ENCODE measurements at regions not wholly inside any gene's neighbourhood (a gene's known extent, or its start where the extent isn't known, plus 50 kb on each side); places are given as distances from the start of the nearest gene placed in this dataset.

GRCh38 chr14:71261206-71261605 is 353.9 kb downstream of the PCNX1 start:
- Histone ChIP-seq H3K14ac (ENCODE audit: insufficient read depth, low read length) (no peak overlapping the region), H2AK5ac (ENCODE audit: insufficient read length, low read length) (no peak overlapping the region), H2BK15ac (ENCODE audit: low read depth, low read length) (no peak overlapping the region), H2BK5ac (ENCODE audit: insufficient read length, low read length) (no peak overlapping the region), H3K79me1 (ENCODE audit: insufficient read depth, low read depth, low read length, poor library complexity, severe bottlenecking) (no peaks in the 10 kb centered on the region), H3K18ac (ENCODE audit: insufficient read length, low read depth, low read length) (no peak overlapping the region), H2BK120ac (ENCODE audit: low read depth, low read length, poor library complexity, severe bottlenecking) (no peak overlapping the region), H3K4me1 (ENCODE audit: insufficient read depth, low read length) (no peaks in the 10 kb centered on the region), H2AFZ (ENCODE audit: low read length) (no peak overlapping the region), H4K5ac (ENCODE audit: insufficient read length, low read depth, low read length) (no peak overlapping the region), H3K9ac (ENCODE audit: extremely low read depth, insufficient read length, low read length) (no peak overlapping the region), H3K23ac (ENCODE audit: insufficient read length, low read depth, low read length) (no peak overlapping the region), H2BK20ac (ENCODE audit: low read depth, low read length, poor library complexity, severe bottlenecking) (no peak overlapping the region), H2BK12ac (ENCODE audit: insufficient read length, low read depth, low read length) (no peak overlapping the region), H4K91ac (ENCODE audit: insufficient read length, low read depth, low read length) (no peak overlapping the region), H3K4ac (ENCODE audit: low read depth, low read length) (no peak overlapping the region), H4K20me1 (ENCODE audit: control insufficient read depth, insufficient read depth, insufficient read length) (no peaks in the 10 kb centered on the region), H3K4me2 (ENCODE audit: insufficient read depth, insufficient read length, low read length) (no peak overlapping the region), H3K27me3 (ENCODE audit: insufficient read depth, low read length) (no peaks in the 10 kb centered on the region), H4K8ac (replicated peaks; ENCODE audit: insufficient read length, low read depth, low read length) (no peak overlapping the region), H3K27ac (ENCODE audit: insufficient read length, low read depth, low read length) (no peak overlapping the region), H3K9me3 (ENCODE audit: control insufficient read depth, low read depth, low read length) (peaks cover 5% of the 10 kb centered on the region), H3K23me2 (ENCODE audit: insufficient read length, low read depth, low read length, poor library complexity, severe bottlenecking) (no peaks in the 10 kb centered on the region), H3T11ph (ENCODE audit: low read length) (no peak overlapping the region), H3K56ac (ENCODE audit: insufficient read length, low read depth, low read length) (no peak overlapping the region), H3K79me2 (ENCODE audit: insufficient read depth, low read length) (no peaks in the 10 kb centered on the region)
- no peak for DNase-seq
- peaks cover 1 to 18% (median 6%) of the 10 kb centered on the region in 3 experiments; a peak in 6 of 7 replicates for H3K36me3 Mint-ChIP-seq (ENCODE audit: insufficient read depth in 1 of 3, low read depth in 3 of 3)
- H3K4me3 Mint-ChIP-seq, result no peak overlapping the region
- no peak for TF ChIP-seq CTCF (conservative IDR thresholded peaks at IDR 0.05)
- peaks cover 3 to 4% of the 10 kb centered on the region in 2 experiments for H3K4me1 Mint-ChIP-seq
- peaks cover 14 to 17% of the 10 kb centered on the region in 2 experiments; a peak in 4 of 5 replicates for H3K9me3 Mint-ChIP-seq
- no peak overlapping the region for H3K27ac Mint-ChIP-seq
- no CpG with 5 or more reads among the region's 2 CpGs for WGBS (ENCODE audit: extremely low coverage, insufficient read length, low lambda C conversion rate)
- H3K27me3 Mint-ChIP-seq (ENCODE audit: low read depth), result no peaks in the 10 kb centered on the region; the same call in 1 of the 2 replicates
